ENCODE measurements at regions not wholly inside any gene's neighbourhood (a gene's known extent, or its start where the extent isn't known, plus 50 kb on each side); places are given as distances from the start of the nearest gene placed in this dataset.

GRCh38 chr5:40221796-40222195, 457.9 kb upstream of the PTGER4 start:
- H3K4me3 ChIP-seq (ENCODE audit: low read length), result no peak overlapping the region
- peak; percentile 88 for DNase-seq (ENCODE audit: low read depth)
- TF ChIP-seq CTCF (IDR thresholded peaks at IDR 0.05; ENCODE audit: insufficient read depth, low read depth, low read length, missing control alignments), result no peak

- DNase-seq (ENCODE audit: low read depth), result no peak
- no peak for TF ChIP-seq CTCF (IDR thresholded peaks at IDR 0.05; ENCODE audit: insufficient read depth, low read depth, low read length, missing control alignments)
Measured at GRCh38 chr5:40221255-40221654, 458.5 kb upstream of the PTGER4 start.

GRCh38 chr5:40220260-40220659, 459.5 kb upstream of the PTGER4 start:
- no peak for DNase-seq (ENCODE audit: low read depth)
- TF ChIP-seq CTCF (IDR thresholded peaks at IDR 0.05; ENCODE audit: insufficient read depth, low read depth, low read length, missing control alignments), result no peak
- no peak overlapping the region for H3K4me3 ChIP-seq (ENCODE audit: low read length)

More at GRCh38 chr5:40221255-40221654, 458.5 kb upstream of the PTGER4 start:
- H3K4me3 ChIP-seq (ENCODE audit: low read length), result no peak overlapping the region

- H3K4me3 ChIP-seq (ENCODE audit: low read length), result no peak overlapping the region
- DNase-seq (ENCODE audit: low read depth), result no peak
- TF ChIP-seq CTCF (IDR thresholded peaks at IDR 0.05; ENCODE audit: insufficient read depth, low read depth, low read length, missing control alignments), result no peak
Measured at GRCh38 chr5:40217553-40217952, 462.2 kb upstream of the PTGER4 start.

GRCh38 chr5:40210694-40211093, 469.0 kb upstream of the PTGER4 start:
- no peak for TF ChIP-seq CTCF (IDR thresholded peaks at IDR 0.05; ENCODE audit: insufficient read depth, low read depth, low read length, missing control alignments)
- DNase-seq (ENCODE audit: low read depth), result peak; percentile 53
- no peak overlapping the region for H3K4me3 ChIP-seq (ENCODE audit: low read length)

GRCh38 chr5:40206030-40206429, 473.7 kb upstream of the PTGER4 start:
- DNase-seq (ENCODE audit: low read depth), result no peak
- no peak overlapping the region for H3K4me3 ChIP-seq (ENCODE audit: low read length)
- TF ChIP-seq CTCF (IDR thresholded peaks at IDR 0.05; ENCODE audit: insufficient read depth, low read depth, low read length, missing control alignments), result no peak

- no peak overlapping the region for H3K4me3 ChIP-seq (ENCODE audit: low read length)
- TF ChIP-seq CTCF (IDR thresholded peaks at IDR 0.05; ENCODE audit: insufficient read depth, low read depth, low read length, missing control alignments), result no peak
- DNase-seq (ENCODE audit: low read depth), result no peak
Measured at GRCh38 chr5:40204144-40204543, 475.6 kb upstream of the PTGER4 start.
